GM23338 (cell line): ENCODE measurements at regions not wholly inside any gene's neighbourhood (a gene's known extent, or its start where the extent isn't known, plus 50 kb on each side); places are given as distances from the start of the nearest gene placed in this dataset.
"Not testable (repeated sequence)": the region's sequence is repeated elsewhere in the genome, so short reads cannot be mapped to it uniquely, and the experiment has no call there.

Source experiments
- ATAC-seq: fragments of 200-7000 bp; cut with Tn5 transposase; 3 replicates; pipeline ENCODE4 v1.9.1; 2020
- DNase-seq: peaks from one replicate; pipeline ENCODE4 v3.0.0-alpha.2; 2015; ENCODE audit warnings: low spot score
- H2AFZ ChIP-seq: fragments of 200-600 bp; sonication (generic); 2 replicates; pipeline ENCODE4 v1.8.0; 2016; ENCODE audit warnings: antibody characterized with exemption, mild to moderate bottlenecking, moderate library complexity
- H3F3A ChIP-seq: fragments of 200-600 bp; sonication (generic); replicated peaks from 2 replicates; pipeline ENCODE4 v1.8.0; 2017; ENCODE audit warnings: antibody characterized with exemption, mixed run types, low read depth
- H3K27ac ChIP-seq: fragments of 200-600 bp; sonication (generic); 2 replicates; pipeline ENCODE4 v1.6.1; 2016; ENCODE audit warnings: low read depth
- H3K27me3 ChIP-seq: fragments of 200-600 bp; sonication (generic); 2 replicates; pipeline ENCODE4 v1.8.0; 2016; ENCODE audit warnings: mild to moderate bottlenecking, mixed run types, moderate library complexity; ENCODE audit not compliant: insufficient read depth
- H3K36me3 ChIP-seq: fragments of 200-600 bp; sonication (generic); 2 replicates; pipeline ENCODE4 v1.8.0; 2016; ENCODE audit warnings: mild to moderate bottlenecking; ENCODE audit not compliant: insufficient read depth
- H3K4me1 ChIP-seq: fragments of 200-600 bp; sonication (generic); 2 replicates; pipeline ENCODE4 v1.8.0; 2016; ENCODE audit warnings: mild to moderate bottlenecking, moderate library complexity; ENCODE audit not compliant: insufficient read depth
- H3K4me2 ChIP-seq: fragments of 200-600 bp; sonication (generic); 2 replicates; pipeline ENCODE4 v1.7.1; 2017; ENCODE audit warnings: mixed run types
- H3K4me3 ChIP-seq: fragments of 200-600 bp; sonication (generic); 2 replicates; pipeline ENCODE4 v1.6.1; 2016; ENCODE audit warnings: mixed run types
- H3K79me2 ChIP-seq: fragments of 200-600 bp; sonication (generic); replicated peaks from 2 replicates; pipeline ENCODE4 v1.8.0; 2017; ENCODE audit warnings: mild to moderate bottlenecking; ENCODE audit not compliant: insufficient read depth
- H3K9me2 ChIP-seq: fragments of 200-600 bp; sonication (generic); 2 replicates; pipeline ENCODE4 v1.8.0; 2017; ENCODE audit not compliant: insufficient read depth
- H4K20me1 ChIP-seq: fragments of 200-600 bp; sonication (generic); replicated peaks from 2 replicates; pipeline ENCODE4 v1.8.0; 2017; ENCODE audit warnings: mild to moderate bottlenecking; ENCODE audit not compliant: insufficient read depth
- H3K27ac Mint-ChIP-seq: 2 replicates; pipeline ENCODE4 v1.8.0; 2020; ENCODE audit warnings: inconsistent platforms, mild to moderate bottlenecking, moderate library complexity, mixed read lengths
- H3K27me3 Mint-ChIP-seq: 3 replicates; pipeline ENCODE4 v1.8.0; 2022; ENCODE audit warnings: low read depth, mild to moderate bottlenecking, moderate library complexity, mixed read lengths, inconsistent platforms; ENCODE audit not compliant: insufficient read depth, poor library complexity
- H3K36me3 Mint-ChIP-seq: 3 replicates; pipeline ENCODE4 v1.8.0; 2021; ENCODE audit warnings: low read depth, mild to moderate bottlenecking, inconsistent platforms, moderate library complexity, mixed read lengths
- H3K4me1 Mint-ChIP-seq: 3 replicates; pipeline ENCODE4 v1.8.0; 2020; ENCODE audit warnings: mild to moderate bottlenecking, inconsistent platforms, mixed read lengths
- H3K4me3 Mint-ChIP-seq: 3 replicates; pipeline ENCODE4 v1.8.0; 2021; ENCODE audit warnings: moderate library complexity, mild to moderate bottlenecking, inconsistent platforms, mixed read lengths
- H3K9me3 Mint-ChIP-seq: 3 replicates; pipeline ENCODE4 v1.8.0; 2020; ENCODE audit warnings: moderate library complexity, mild to moderate bottlenecking, inconsistent platforms, mixed read lengths
- CREB1 ChIP-seq: fragments of 250-450 bp; sonication (Bioruptor Pico); IDR thresholded peaks from 2 replicates; pipeline ENCODE4 v1.5.0; 2020; ENCODE audit warnings: low read depth, mild to moderate bottlenecking, moderate library complexity
- ETS1 ChIP-seq: IDR thresholded peaks from 2 replicates; pipeline ENCODE4 v1.6.1; 2016; ENCODE audit warnings: antibody characterized with exemption
- JUNB ChIP-seq: IDR thresholded peaks from one replicate; pipeline ENCODE4 v1.6.1; 2016; ENCODE audit warnings: antibody characterized with exemption; ENCODE audit not compliant: unreplicated experiment
- NANOG ChIP-seq: IDR thresholded peaks from 2 replicates; pipeline ENCODE4 v1.6.1; 2016; ENCODE audit warnings: antibody characterized with exemption, borderline replicate concordance
- POLR2AphosphoS5 ChIP-seq: IDR thresholded peaks from 2 replicates; pipeline ENCODE4 v1.6.1; 2016; ENCODE audit warnings: antibody characterized with exemption, low read depth
- REST ChIP-seq: IDR thresholded peaks from one replicate; pipeline ENCODE4 v1.6.1; 2018; ENCODE audit warnings: antibody characterized with exemption; ENCODE audit not compliant: unreplicated experiment
- STAT1 ChIP-seq: IDR thresholded peaks from one replicate; pipeline ENCODE4 v1.6.1; 2016; ENCODE audit warnings: antibody characterized with exemption; ENCODE audit not compliant: unreplicated experiment
- ZNF114 ChIP-seq: fragments of 250-450 bp; sonication (Bioruptor Pico); IDR thresholded peaks from 2 replicates; pipeline ENCODE4 v1.5.0; 2020; ENCODE audit warnings: mild to moderate bottlenecking, moderate library complexity
- ZNF462 ChIP-seq: fragments of 250-450 bp; sonication (Bioruptor Pico); IDR thresholded peaks from 2 replicates; pipeline ENCODE4 v1.5.0; 2020; ENCODE audit warnings: mild to moderate bottlenecking, moderate library complexity

- Mint-ChIP-seq H3K4me1 (peaks cover 6% of the 10 kb centered on the region), H3K27ac (no peak overlapping the region), H3K36me3 (no peaks in the 10 kb centered on the region), H3K4me3 (no peak overlapping the region), H3K9me3 (no peaks in the 10 kb centered on the region), H3K27me3 (peaks cover 2% of the 10 kb centered on the region)
- Histone ChIP-seq H4K20me1 (no peaks in the 10 kb centered on the region), H3F3A (no peaks in the 10 kb centered on the region), H3K27ac (no peak overlapping the region), H3K36me3 (no peaks in the 10 kb centered on the region), H3K27me3 (no peaks in the 10 kb centered on the region), H3K4me1 (no peaks in the 10 kb centered on the region; the same call in none of the 2 replicates), H3K4me2 (no peak overlapping the region), H3K4me3 (no peak overlapping the region), H3K79me2 (no peaks in the 10 kb centered on the region), H3K9me2 (no peaks in the 10 kb centered on the region), H2AFZ (no peak overlapping the region)
- no peak for DNase-seq
- no peak for ATAC-seq
- TF ChIP-seq CREB1 (CRISPR knock-in tag) (no peak), ETS1 (no peak), NANOG (no peak), REST (no peak), ZNF114 (CRISPR knock-in tag) (no peak), JUNB (no peak), ZNF462 (no peak), POLR2AphosphoS5 (no peak), STAT1 (no peak)
Observed at GRCh38 chr15:38849046-38849445, 284.4 kb upstream of the RASGRP1 start.

- H3K4me3 Mint-ChIP-seq, H3K9me3 Mint-ChIP-seq, H3K4me3 ChIP-seq, H3K36me3 ChIP-seq, ATAC-seq, H2AFZ ChIP-seq, H3K4me2 ChIP-seq, DNase-seq, H3K27me3 ChIP-seq, H3F3A ChIP-seq, H3K4me1 ChIP-seq, H3K27ac ChIP-seq, H4K20me1 ChIP-seq, H3K36me3 Mint-ChIP-seq, H3K9me2 ChIP-seq, H3K27ac Mint-ChIP-seq, H3K27me3 Mint-ChIP-seq, H3K4me1 Mint-ChIP-seq, H3K79me2 ChIP-seq: not testable (repeated sequence)
Observed at GRCh38 chr15:38852188-38852587, 287.6 kb upstream of the RASGRP1 start.
